PFSK-1 (cell line): ENCODE measurements at regions not wholly inside any gene's neighbourhood (a gene's known extent, or its start where the extent isn't known, plus 50 kb on each side); places are given as distances from the start of the nearest gene placed in this dataset.

Experiments
- FOXP2 ChIP-seq: optimal IDR thresholded peaks from 2 replicates; pipeline ENCODE3; 2011; ENCODE audit warnings: borderline replicate concordance, control low read depth, inconsistent platforms; ENCODE audit not compliant: insufficient read depth; ENCODE audit errors: extremely low read length, extremely low read depth
- POLR2AphosphoS5 ChIP-seq: IDR thresholded peaks from 2 replicates; pipeline ENCODE4 v1.6.1; 2012; ENCODE audit warnings: low read depth, mild to moderate bottlenecking, control low read depth, low read length, moderate library complexity
- REST ChIP-seq, 2 experiments: IDR thresholded peaks; 2 replicates each; pipeline versions ENCODE4 v1.6.1 to v1.8.0; 2011 to 2012; ENCODE audit warnings: low read depth in 2 of 2, low read length in 2 of 2, control low read depth in 1 of 2, inconsistent platforms in 1 of 2, mild to moderate bottlenecking in 1 of 2, moderate library complexity in 1 of 2; ENCODE audit not compliant: insufficient read depth in 1 of 2
- SIN3A ChIP-seq: IDR thresholded peaks from 2 replicates; pipeline ENCODE4 v1.6.1; 2012; ENCODE audit warnings: mild to moderate bottlenecking, low read length, moderate library complexity, borderline replicate concordance; ENCODE audit not compliant: insufficient read depth
- TAF1 ChIP-seq: IDR thresholded peaks from 2 replicates; pipeline ENCODE4 v1.6.1; 2012; ENCODE audit warnings: low read length, control low read depth, borderline replicate concordance; ENCODE audit not compliant: insufficient read depth

GRCh38 chr4:140258476-140258875 is 104.5 kb upstream of the MAML3 start:
- TF ChIP-seq TAF1 (no peak), FOXP2 (no peak), POLR2AphosphoS5 (no peak), SIN3A (no peak), REST (IDR thresholded peaks at IDR 0.05; ENCODE audit: insufficient read depth in 1 of 2, low read depth in 2 of 2, low read length in 2 of 2) (no peak)

- TF ChIP-seq SIN3A (no peak), FOXP2 (no peak), TAF1 (no peak), REST (IDR thresholded peaks at IDR 0.05; ENCODE audit: insufficient read depth in 1 of 2, low read depth in 2 of 2, low read length in 2 of 2) (no peak), POLR2AphosphoS5 (no peak)
These were observed 103.7 kb upstream of the MAML3 start for GRCh38 chr4:140257461-140258305.

GRCh38 chr4:140256941-140257340 is 103.0 kb upstream of the MAML3 start:
- TF ChIP-seq FOXP2 = no peak
- no peak for TF ChIP-seq POLR2AphosphoS5
- no peak for TF ChIP-seq TAF1
- no peak for TF ChIP-seq SIN3A
- TF ChIP-seq REST (IDR thresholded peaks at IDR 0.05; ENCODE audit: insufficient read depth in 1 of 2, low read depth in 2 of 2, low read length in 2 of 2) = no peak

- TF ChIP-seq POLR2AphosphoS5 = no peak
- no peak for TF ChIP-seq SIN3A
- no peak for TF ChIP-seq REST (IDR thresholded peaks at IDR 0.05; ENCODE audit: insufficient read depth in 1 of 2, low read depth in 2 of 2, low read length in 2 of 2)
- TF ChIP-seq FOXP2 = no peak
- no peak for TF ChIP-seq TAF1
These were observed 102.4 kb upstream of the MAML3 start for GRCh38 chr4:140256335-140256734.
